H1 (cell line): ENCODE measurements at regions not wholly inside any gene's neighbourhood (a gene's known extent, or its start where the extent isn't known, plus 50 kb on each side); places are given as distances from the start of the nearest gene placed in this dataset.

Experiments
- TCF12 ChIP-seq: IDR thresholded peaks from 2 replicates; pipeline ENCODE4 v1.6.1; 2011; ENCODE audit warnings: low read depth, mild to moderate bottlenecking, low read length
- ZNF274 ChIP-seq: IDR thresholded peaks from 2 replicates; pipeline ENCODE4 v1.7.0; 2012; ENCODE audit warnings: low read length, borderline replicate concordance; ENCODE audit errors: extremely low read depth

DNA sequence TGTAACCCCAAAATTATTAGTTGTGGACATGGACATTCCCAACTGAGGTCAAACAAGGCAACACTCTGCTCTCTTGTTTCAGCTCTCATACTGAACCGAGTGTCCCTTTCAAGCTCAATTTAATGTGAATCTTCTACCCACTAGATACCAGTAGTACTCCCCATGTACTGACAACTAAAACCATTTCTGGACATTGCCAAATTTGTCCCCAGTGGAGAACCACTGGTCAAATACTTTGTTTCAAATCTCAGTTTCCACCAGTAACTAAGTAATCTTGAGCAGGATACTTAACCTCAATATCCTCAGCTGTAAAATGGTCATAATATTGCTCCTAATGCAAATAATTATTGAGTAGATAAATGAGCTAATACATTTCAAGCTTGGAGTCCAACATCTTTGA is 566.0 kb downstream of the ZIC1 start (continued):
- no peak for TF ChIP-seq ZNF274
- TF ChIP-seq TCF12, result no peak
